ENCODE measurements at regions not wholly inside any gene's neighbourhood (a gene's known extent, or its start where the extent isn't known, plus 50 kb on each side); places are given as distances from the start of the nearest gene placed in this dataset.

DNA sequence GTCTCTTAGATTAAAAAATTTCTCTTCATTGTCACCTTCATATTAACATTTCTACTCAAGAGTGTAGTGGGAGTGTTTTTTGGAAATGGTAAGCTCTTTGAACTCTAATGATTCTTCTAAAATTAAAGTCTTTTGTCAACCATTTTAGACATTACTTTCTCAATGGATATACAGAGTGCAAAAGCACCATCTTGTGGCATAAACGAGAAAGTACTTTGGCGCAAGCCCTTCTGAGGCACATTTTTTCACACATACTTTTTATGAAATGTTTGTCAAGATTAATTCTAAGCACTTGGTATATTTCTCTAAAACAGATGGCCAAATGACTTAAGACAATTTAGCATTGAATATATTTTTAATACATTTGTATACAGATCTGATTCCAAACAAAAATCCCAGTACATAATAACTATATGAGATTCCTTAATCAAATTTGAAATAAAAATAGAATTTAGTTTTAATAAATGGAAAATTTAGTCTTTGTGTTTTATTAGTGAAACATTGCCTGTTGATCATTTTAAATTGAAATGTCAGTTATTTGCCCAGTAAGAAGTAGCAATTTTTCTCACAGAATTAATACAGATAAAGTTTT lies 63.3 kb upstream of the GALNT5 start:
- peak overlapping the region; percentile 22 for H3K4me2 ChIP-seq (ENCODE audit: insufficient read depth, low read length)

More for the DNA sequence above, 63.3 kb upstream of the GALNT5 start:
- no peak overlapping the region for H3K9ac ChIP-seq (replicated peaks; ENCODE audit: extremely low read depth, insufficient read depth, low read length)
- POLR2A ChIA-PET = interaction anchor here (1.0 kb wide), 1 partner anchor 859 kb away, joined by 3 read pairs; no protein-coding TSS in a partner anchor
- dilution Hi-C loops (cut with MboI; ENCODE audit: extremely low pct_ligation_motif_present, low sequenced_read_pairs) (no loop called here), intact Hi-C loops (cut with micrococcal nuclease) (loop anchor here (1.0 to 10.0 kb wide), 8 partner anchors 138 to 1817 kb away; no protein-coding TSS in a partner anchor)
- H3K9me1 ChIP-seq (replicated peaks; ENCODE audit: control insufficient read depth, extremely low read depth, insufficient read depth, low read length) = no peaks in the 10 kb centered on the region
- FAIRE-seq (peak; percentile 94), DNase-seq (ENCODE audit: low read depth, low spot score) (peak; percentile 78)
- no peaks in the 10 kb centered on the region for H3K9me3 ChIP-seq (replicated peaks; ENCODE audit: control insufficient read depth, insufficient read depth, low read length)
- H3K4me1 ChIP-seq (ENCODE audit: control insufficient read depth, extremely low read depth, insufficient read depth, low read length) = peaks cover 18% of the 10 kb centered on the region
- no peaks in the 10 kb centered on the region for H3K79me2 ChIP-seq (ENCODE audit: control insufficient read depth, insufficient read depth, low read length)
- TF ChIP-seq CTCF (IDR thresholded peaks at IDR 0.05; ENCODE audit: extremely low read depth in 1 of 2, insufficient read depth in 1 of 2, low read depth in 1 of 2, low read length in 2 of 2) (peak; percentile 45 to 59), JUN (IDR thresholded peaks at IDR 0.05; ENCODE audit: borderline replicate concordance, insufficient read depth, insufficient read length, low read depth) (no peak)
- no peaks in the 10 kb centered on the region for H3K36me3 ChIP-seq (ENCODE audit: control insufficient read depth in 2 of 2, extremely low read depth in 1 of 2, insufficient read depth in 2 of 2, low read length in 2 of 2)
- no peaks in the 10 kb centered on the region for H4K20me1 ChIP-seq (replicated peaks; ENCODE audit: control insufficient read depth, extremely low read depth, insufficient read depth, low read length)
- no peak overlapping the region for H3K4me3 ChIP-seq (replicated peaks in 1 of 3; ENCODE audit: insufficient read depth in 1 of 3, low read depth in 1 of 3, low read length in 3 of 3)
- CTCF ChIA-PET = interaction anchor here (0.6 to 4.3 kb wide), 59 partner anchors 10 to 1823 kb away, joined by 3 to 86 read pairs (median 4); no protein-coding TSS in a partner anchor
- no TSS peak for BruUV-seq (replicated peaks)
- no peaks in the 10 kb centered on the region for H3K27me3 ChIP-seq (ENCODE audit: control insufficient read depth in 2 of 2, insufficient read depth in 2 of 2, low read length in 2 of 2)
- H2AFZ ChIP-seq (ENCODE audit: low read depth, low read length) = peak overlapping the region; percentile 36
- H3K27ac ChIP-seq (ENCODE audit: insufficient read depth, low read depth, low read length) = peak overlapping the region; percentile 21

Measured in endothelial cell of umbilical vein (primary cell).